NB4 (cell line): ENCODE measurements at regions not wholly inside any gene's neighbourhood (a gene's known extent, or its start where the extent isn't known, plus 50 kb on each side); places are given as distances from the start of the nearest gene placed in this dataset.

ENCODE experiments used
- CTCF ChIP-seq: IDR thresholded peaks from one replicate; pipeline ENCODE4 v1.5.1; 2012; ENCODE audit warnings: low read depth, low read length
- MAX ChIP-seq: IDR thresholded peaks from 2 replicates; pipeline ENCODE4 v1.6.1; 2011; ENCODE audit warnings: low read depth, low read length
- MYC ChIP-seq: IDR thresholded peaks from 2 replicates; pipeline ENCODE4 v1.6.1; 2011; ENCODE audit warnings: low read depth, low read length
- POLR2A ChIP-seq: IDR thresholded peaks from 2 replicates; pipeline ENCODE4 v1.6.1; 2011; ENCODE audit warnings: mild to moderate bottlenecking; ENCODE audit not compliant: insufficient read length; ENCODE audit errors: extremely low read depth

- no peak for TF ChIP-seq CTCF
- TF ChIP-seq POLR2A: no peak
- no peak for TF ChIP-seq MAX
- no peak for TF ChIP-seq MYC
Observed at GRCh38 chr4:63817196-63817865, 591.9 kb downstream of the TECRL start.
